ENCODE measurements at regions not wholly inside any gene's neighbourhood (a gene's known extent, or its start where the extent isn't known, plus 50 kb on each side); places are given as distances from the start of the nearest gene placed in this dataset.

GRCh38 chr6:168211681-168212080 lies 107.9 kb downstream of the DACT2 start:
- no peak overlapping the region for H3K9ac ChIP-seq (ENCODE audit: low read depth, low read length)
- H3K36me3 ChIP-seq (ENCODE audit: control insufficient read depth, insufficient read depth, low read length): no peaks in the 10 kb centered on the region
- no CpG with 5 or more reads among the region's 7 CpGs for WGBS, 2 experiments (ENCODE audit: extremely low coverage in 2 of 2, insufficient read length in 1 of 2)
- H2BK15ac ChIP-seq (ENCODE audit: low read depth, low read length): no peak overlapping the region
- H4K5ac ChIP-seq (ENCODE audit: low read depth, low read length): no peak overlapping the region
- H3K9me3 ChIP-seq (ENCODE audit: control insufficient read depth, insufficient read depth, low read length): peaks cover 37% of the 10 kb centered on the region
- H3K4me3 ChIP-seq (ENCODE audit: insufficient read depth, low read depth, low read length): no peak overlapping the region
- H3K14ac ChIP-seq (replicated peaks; ENCODE audit: low read depth, low read length): no peak overlapping the region
- no peaks in the 10 kb centered on the region for H3K79me1 ChIP-seq (ENCODE audit: low read depth in 1 of 2, low read length in 2 of 2)
- H3K27me3 ChIP-seq (ENCODE audit: control insufficient read depth, insufficient read depth, low read length): no peaks in the 10 kb centered on the region
- no peaks in the 10 kb centered on the region for H3K9me1 ChIP-seq (ENCODE audit: insufficient read depth, low read length)
- no peak overlapping the region for H2AK9ac ChIP-seq (replicated peaks; ENCODE audit: low read depth, low read length, poor library complexity)
- no peak overlapping the region for H3K4ac ChIP-seq (ENCODE audit: low read depth, low read length)
- ATAC-seq (ENCODE audit: low read depth) (no peak), DNase-seq (no peak)
- no peak overlapping the region for H2BK5ac ChIP-seq (ENCODE audit: low read depth, low read length, poor library complexity, severe bottlenecking)
- no peak overlapping the region for H3K27ac ChIP-seq (ENCODE audit: insufficient read depth, low read length)
- in situ Hi-C loops (cut with MboI; ENCODE audit: low sequenced_read_pairs) (no loop called here), intact Hi-C loops (cut with micrococcal nuclease) (no loop called here), dilution Hi-C loops (cut with HindIII; ENCODE audit: low sequenced_read_pairs, unreplicated experiment) (no loop called here)
- H2BK20ac ChIP-seq (ENCODE audit: low read depth, low read length): no peak overlapping the region
- no peak overlapping the region for H3K56ac ChIP-seq (ENCODE audit: extremely low read depth, insufficient read depth, low read length)
- no peak overlapping the region for H3K18ac ChIP-seq (ENCODE audit: low read depth, low read length)
- H3K4me1 ChIP-seq (ENCODE audit: control insufficient read depth, insufficient read depth, low read length): no peaks in the 10 kb centered on the region
- H2BK120ac ChIP-seq (ENCODE audit: low read depth, low read length): no peak overlapping the region
- H2AK5ac ChIP-seq (ENCODE audit: low read depth, low read length): no peak overlapping the region
- H4K91ac ChIP-seq (ENCODE audit: insufficient read depth, low read depth, low read length): no peak overlapping the region
- H3K23ac ChIP-seq (ENCODE audit: low read depth, low read length): no peak overlapping the region
- no TSS peak for BruUV-seq (replicated peaks)
- no peaks in the 10 kb centered on the region for H4K20me1 ChIP-seq (ENCODE audit: insufficient read depth, low read length)
- H2AFZ ChIP-seq (replicated peaks; ENCODE audit: low read length, poor library complexity): no peak overlapping the region
- ChIA-PET POLR2A (ENCODE audit: unreplicated experiment) (no interaction called here), CTCF (no interaction called here)
- no peak overlapping the region for H4K8ac ChIP-seq (ENCODE audit: low read depth in 2 of 2, low read length in 2 of 2)
- TF ChIP-seq FOS (IDR thresholded peaks at IDR 0.05; ENCODE audit: low read depth, low read length): no peak
- TF ChIP-seq ELK1 (IDR thresholded peaks at IDR 0.05; ENCODE audit: borderline replicate concordance, low read depth, low read length): no peak
- TF ChIP-seq CHD1 (IDR thresholded peaks at IDR 0.05; ENCODE audit: low read depth, low read length): no peak
- no peak for TF ChIP-seq BHLHE40 (IDR thresholded peaks at IDR 0.05; ENCODE audit: low read depth, low read length)
- no peak for TF ChIP-seq MXI1 (IDR thresholded peaks at IDR 0.05; ENCODE audit: borderline replicate concordance, low read depth, low read length)
- TF ChIP-seq RAD21 (IDR thresholded peaks at IDR 0.05; ENCODE audit: low read length): no peak
- TF ChIP-seq POLR2A (IDR thresholded peaks at IDR 0.05; ENCODE audit: low read depth, low read length): no peak
- no peak for TF ChIP-seq USF2 (IDR thresholded peaks at IDR 0.05; ENCODE audit: low read depth, low read length)
- no peak for TF ChIP-seq RCOR1 (IDR thresholded peaks at IDR 0.05; ENCODE audit: insufficient replicate concordance, low read length)
- H3K4me2 ChIP-seq (ENCODE audit: low read depth, low read length): no peak overlapping the region

Data from IMR-90 (cell line).